Kidney (tissue), 13 donors: ENCODE measurements at regions not wholly inside any gene's neighbourhood (a gene's known extent, or its start where the extent isn't known, plus 50 kb on each side); places are given as distances from the start of the nearest gene placed in this dataset.

Source experiments
- DNase-seq, 5 donors: peaks; one replicate each; pipeline ENCODE4 v3.0.0-alpha.2; 2013 to 2020
- FAIRE-seq: peaks from 2 replicates; lab custom pipeline; 2012; peaks lifted over from hg19 to GRCh38; lab: Jason Lieb, UNC
- H3K27ac ChIP-seq, 2 donors: one replicate each; pipeline ENCODE4 v1.7.0; 2013; ENCODE audit warnings: low read depth in 2 of 2, low read length in 2 of 2, inconsistent platforms in 1 of 2
- H3K27me3 ChIP-seq: one replicate; pipeline ENCODE4 v1.7.1; 2013; ENCODE audit warnings: low read length, inconsistent platforms; ENCODE audit not compliant: control insufficient read depth, insufficient read depth
- H3K36me3 ChIP-seq, 3 donors: one replicate each; pipeline versions ENCODE4 v1.7.0 to v1.7.1; 2013; ENCODE audit warnings: low read length in 3 of 3, control low read depth in 1 of 3, inconsistent platforms in 1 of 3; ENCODE audit not compliant: insufficient read depth in 3 of 3, control insufficient read depth in 2 of 3
- H3K4me1 ChIP-seq, 3 donors: one replicate each; pipeline versions ENCODE4 v1.7.0 to v1.7.1; 2013; ENCODE audit warnings: low read length in 3 of 3, inconsistent platforms in 1 of 3, low read depth in 1 of 3; ENCODE audit not compliant: control insufficient read depth in 2 of 3, insufficient read depth in 2 of 3
- H3K4me3 ChIP-seq, 3 donors: one replicate each; pipeline versions ENCODE4 v1.7.0 to v1.8.1; 2013; ENCODE audit warnings: low read length in 3 of 3, control low read depth in 1 of 3, inconsistent platforms in 1 of 3
- H3K9ac ChIP-seq, 3 donors: one replicate each; pipeline versions ENCODE4 v1.7.0 to v1.7.1; 2013; ENCODE audit warnings: low read length in 3 of 3, control low read depth in 1 of 3, inconsistent platforms in 1 of 3
- H3K9me3 ChIP-seq, 3 donors: one replicate each; pipeline versions ENCODE4 v1.7.0 to v1.7.1; 2013; ENCODE audit warnings: low read length in 3 of 3, control low read depth in 1 of 3, inconsistent platforms in 1 of 3; ENCODE audit not compliant: control insufficient read depth in 2 of 3, insufficient read depth in 1 of 3
- intact Hi-C: fragments of 100-400 bp; cut with DNase I; formaldehyde crosslinking; loops from one replicate; pipeline ENCODE4 v1.11.1; 2022
- TF ChIP-seq, protein P1 (sequence below): IDR thresholded peaks from 3 replicates; pipeline ENCODE4 v1.5.1; 2012; ENCODE audit warnings: mild to moderate bottlenecking, moderate library complexity, borderline replicate concordance; ENCODE audit not compliant: insufficient read depth; ENCODE audit errors: extremely low read depth
- donor health status: control.
- donor health status: control.
- donor health status: control.
- donor health status: control.
- donor health status: control.
- donor health status: DM: yes; HTN: yes; CAD: no.
- donor health status: Normal renal cell carcinoma (clear cell type).

DNA sequence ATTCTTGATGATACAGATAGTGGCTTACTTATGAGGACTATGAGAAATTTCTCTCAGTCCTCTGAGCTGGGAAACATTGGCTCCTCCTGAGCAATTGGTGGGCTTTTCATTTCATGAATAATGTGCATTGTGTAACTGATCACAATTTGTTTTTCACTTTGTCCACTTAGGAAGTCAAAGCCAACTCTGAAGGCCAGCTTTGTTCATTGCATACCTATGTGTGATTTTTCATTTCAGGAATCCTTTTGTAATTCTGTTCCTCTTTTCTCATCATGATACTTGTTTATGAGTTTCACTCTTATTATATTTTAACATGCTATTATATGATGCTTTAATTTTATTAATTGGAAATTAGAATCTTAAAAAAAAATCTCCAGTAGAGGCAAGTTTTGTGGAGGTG lies 483.0 kb downstream of the EBF1 start:
- intact Hi-C loops: no loop called here
- FAIRE-seq (no peak), DNase-seq (no peak)
- peaks cover 0 to 2% (median 0%) of the 10 kb centered on the region in 3 donors for H3K4me1 ChIP-seq
- no peaks in the 10 kb centered on the region for H3K9me3 ChIP-seq
- H3K4me3 ChIP-seq: no peak overlapping the region
- no peaks in the 10 kb centered on the region for H3K27me3 ChIP-seq
- TF ChIP-seq, protein P1, sequence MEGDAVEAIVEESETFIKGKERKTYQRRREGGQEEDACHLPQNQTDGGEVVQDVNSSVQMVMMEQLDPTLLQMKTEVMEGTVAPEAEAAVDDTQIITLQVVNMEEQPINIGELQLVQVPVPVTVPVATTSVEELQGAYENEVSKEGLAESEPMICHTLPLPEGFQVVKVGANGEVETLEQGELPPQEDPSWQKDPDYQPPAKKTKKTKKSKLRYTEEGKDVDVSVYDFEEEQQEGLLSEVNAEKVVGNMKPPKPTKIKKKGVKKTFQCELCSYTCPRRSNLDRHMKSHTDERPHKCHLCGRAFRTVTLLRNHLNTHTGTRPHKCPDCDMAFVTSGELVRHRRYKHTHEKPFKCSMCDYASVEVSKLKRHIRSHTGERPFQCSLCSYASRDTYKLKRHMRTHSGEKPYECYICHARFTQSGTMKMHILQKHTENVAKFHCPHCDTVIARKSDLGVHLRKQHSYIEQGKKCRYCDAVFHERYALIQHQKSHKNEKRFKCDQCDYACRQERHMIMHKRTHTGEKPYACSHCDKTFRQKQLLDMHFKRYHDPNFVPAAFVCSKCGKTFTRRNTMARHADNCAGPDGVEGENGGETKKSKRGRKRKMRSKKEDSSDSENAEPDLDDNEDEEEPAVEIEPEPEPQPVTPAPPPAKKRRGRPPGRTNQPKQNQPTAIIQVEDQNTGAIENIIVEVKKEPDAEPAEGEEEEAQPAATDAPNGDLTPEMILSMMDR: no peak
- H3K36me3 ChIP-seq: no peaks in the 10 kb centered on the region
- H3K27ac ChIP-seq: no peak overlapping the region
- H3K9ac ChIP-seq: no peak overlapping the region

DNA sequence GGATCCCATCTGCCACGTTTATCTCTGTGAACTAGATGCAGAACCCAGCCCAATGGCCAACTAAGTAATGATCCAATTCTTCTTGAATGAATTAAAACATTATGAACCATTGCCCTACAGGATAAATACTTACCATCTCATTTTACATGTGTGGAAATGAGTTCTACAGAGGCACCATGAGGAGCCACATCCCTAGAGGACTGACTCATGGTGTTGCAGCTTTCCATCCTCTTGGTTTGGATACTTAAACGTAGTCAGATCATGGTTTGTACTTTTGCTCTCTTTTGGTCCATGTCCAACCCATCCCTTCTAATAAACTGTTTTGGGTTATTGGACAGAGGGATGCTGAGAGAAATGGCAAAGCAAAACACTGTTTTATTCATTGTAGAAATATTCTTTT lies 484.8 kb downstream of the EBF1 start:
- Histone ChIP-seq H3K27ac (no peak overlapping the region), H3K36me3 (no peaks in the 10 kb centered on the region), H3K9ac (no peak overlapping the region), H3K27me3 (no peaks in the 10 kb centered on the region), H3K4me3 (no peak overlapping the region), H3K4me1 (peaks cover 0 to 2% (median 0%) of the 10 kb centered on the region in 3 donors), H3K9me3 (no peaks in the 10 kb centered on the region)
- FAIRE-seq (no peak), DNase-seq (no peak)
- TF ChIP-seq, protein P1: no peak
- intact Hi-C loops: no loop called here

DNA sequence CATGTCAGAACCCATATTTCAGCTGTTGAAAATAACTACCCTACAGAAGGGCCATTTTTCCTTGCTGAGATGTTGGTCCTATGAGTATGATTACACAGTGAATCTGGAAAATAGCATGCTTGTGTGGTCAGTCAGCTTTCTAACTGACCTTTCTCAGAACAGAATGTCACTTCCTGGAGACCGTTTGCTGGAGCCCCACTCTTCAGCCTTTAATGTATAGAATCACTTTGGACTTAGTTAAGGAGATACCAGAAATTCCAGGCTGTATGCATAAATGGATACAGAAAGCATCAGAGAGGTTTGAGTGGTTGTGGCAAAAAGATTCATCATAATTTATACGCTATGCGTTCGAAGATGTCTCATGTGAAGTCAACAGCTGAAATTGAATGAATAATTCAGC lies 488.1 kb downstream of the EBF1 start:
- Histone ChIP-seq H3K4me1 (no peaks in the 10 kb centered on the region), H3K9me3 (no peaks in the 10 kb centered on the region), H3K36me3 (no peaks in the 10 kb centered on the region), H3K4me3 (no peak overlapping the region), H3K27ac (no peak overlapping the region), H3K9ac (no peak overlapping the region), H3K27me3 (no peaks in the 10 kb centered on the region)
- intact Hi-C loops: no loop called here
- no peak for FAIRE-seq
- no peak for DNase-seq
- TF ChIP-seq, protein P1: no peak

DNA sequence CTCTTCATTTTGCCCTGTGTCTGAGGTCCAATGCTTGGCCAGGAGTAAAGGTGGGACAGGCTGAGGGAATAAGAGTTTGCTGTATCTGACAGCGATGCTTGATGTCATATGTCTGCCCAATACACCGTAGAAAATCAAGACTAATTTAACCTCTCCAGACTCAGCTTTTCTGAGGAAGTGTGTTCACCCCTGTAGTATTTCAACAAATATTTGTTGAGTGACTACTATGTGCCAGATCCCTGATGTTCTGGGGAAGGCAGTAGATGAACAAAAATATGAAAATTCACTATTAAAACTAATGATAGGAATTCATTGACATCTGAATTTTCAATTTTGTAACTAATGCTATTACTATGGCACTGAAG lies 489.7 kb downstream of the EBF1 start:
- no peak for FAIRE-seq
- H3K9ac ChIP-seq: no peak overlapping the region
- H3K4me3 ChIP-seq: no peak overlapping the region
- no peaks in the 10 kb centered on the region for H3K36me3 ChIP-seq
- H3K27ac ChIP-seq: no peak overlapping the region
- H3K4me1 ChIP-seq: no peaks in the 10 kb centered on the region
- H3K27me3 ChIP-seq: no peaks in the 10 kb centered on the region
- TF ChIP-seq, protein P1: no peak
- H3K9me3 ChIP-seq: no peaks in the 10 kb centered on the region
- intact Hi-C loops: no loop called here
- DNase-seq: no peak
